ENCODE measurements at regions not wholly inside any gene's neighbourhood (a gene's known extent, or its start where the extent isn't known, plus 50 kb on each side); places are given as distances from the start of the nearest gene placed in this dataset.

DNA sequence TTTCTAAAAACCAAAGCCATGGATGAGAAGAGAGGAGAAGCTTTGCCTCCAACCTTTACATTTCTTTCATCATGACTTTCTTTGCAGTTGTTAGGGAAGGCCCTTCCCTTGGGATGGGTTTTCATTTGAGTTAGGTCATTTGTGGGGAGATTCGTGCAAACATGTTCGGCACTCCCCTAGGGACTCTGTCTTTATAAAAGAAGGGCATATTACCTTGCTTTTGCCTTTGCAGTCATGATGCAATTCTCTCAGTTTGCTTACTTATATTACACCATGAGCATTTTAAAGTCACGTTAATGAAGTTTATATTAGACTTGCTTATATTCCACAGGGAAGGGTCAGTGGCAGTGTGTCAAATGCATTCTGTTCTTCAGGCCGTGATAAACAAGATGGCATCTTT, 289.3 kb upstream of the WWC1 start:
- Mint-ChIP-seq H3K4me1 (no peaks in the 10 kb centered on the region), H3K27me3 (no peaks in the 10 kb centered on the region), H3K9me3 (peaks cover 3% of the 10 kb centered on the region in 2 donors), H3K36me3 (no peaks in the 10 kb centered on the region), H3K4me3 (no peak overlapping the region), H3K27ac (no peak overlapping the region)
- no peak for DNase-seq
- ATAC-seq (replicated peaks): no peak

DNA sequence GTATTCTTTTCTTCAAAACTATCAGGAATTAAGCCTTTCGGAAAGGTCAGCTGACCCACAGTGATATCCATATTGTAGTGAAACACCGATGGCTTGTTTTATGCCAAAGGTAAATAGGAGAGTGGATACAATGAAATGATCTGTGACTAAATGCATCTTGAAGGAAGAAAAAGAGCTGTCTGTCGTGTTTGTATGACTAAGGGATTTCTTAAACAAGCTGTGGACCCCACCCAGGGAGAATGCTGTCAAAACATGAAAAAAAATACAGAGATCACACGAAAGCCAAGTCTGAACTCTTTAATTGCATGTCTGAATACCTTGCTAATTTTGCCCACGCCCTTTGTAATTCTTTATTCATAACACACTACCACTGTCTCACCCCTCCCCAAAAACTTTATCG, 286.4 kb upstream of the WWC1 start:
- Mint-ChIP-seq H3K4me3 (no peak overlapping the region), H3K4me1 (no peaks in the 10 kb centered on the region), H3K9me3 (peaks cover 0 to 2% of the 10 kb centered on the region in 2 donors), H3K27ac (no peak overlapping the region), H3K36me3 (no peaks in the 10 kb centered on the region), H3K27me3 (no peaks in the 10 kb centered on the region)
- DNase-seq: no peak
- ATAC-seq (replicated peaks): no peak

DNA sequence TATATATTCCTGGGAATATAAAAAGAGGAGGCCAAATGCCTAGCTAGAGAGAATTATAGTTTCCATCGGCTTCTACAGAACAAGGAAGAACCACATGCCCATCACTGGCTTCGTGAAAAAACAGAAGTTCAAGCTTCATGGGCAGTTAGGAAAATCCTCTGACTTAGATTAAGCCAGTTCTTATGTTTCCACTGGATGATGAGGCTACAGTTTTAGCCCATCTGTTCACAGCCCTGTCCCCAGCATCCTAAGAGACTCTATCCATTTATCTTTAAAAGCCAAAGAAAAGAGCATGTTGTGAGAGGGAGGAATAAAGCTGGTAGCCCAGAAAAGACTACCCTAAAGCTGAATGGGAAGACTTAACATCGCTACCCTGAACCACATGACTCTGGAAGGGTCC, 285.5 kb upstream of the WWC1 start:
- H3K9me3 Mint-ChIP-seq: peaks cover 0 to 2% of the 10 kb centered on the region in 2 donors
- no peak for ATAC-seq (replicated peaks)
- no peak for DNase-seq
- H3K4me1 Mint-ChIP-seq: no peaks in the 10 kb centered on the region
- no peak overlapping the region for H3K27ac Mint-ChIP-seq
- no peaks in the 10 kb centered on the region for H3K36me3 Mint-ChIP-seq
- no peaks in the 10 kb centered on the region for H3K27me3 Mint-ChIP-seq
- no peak overlapping the region for H3K4me3 Mint-ChIP-seq

DNA sequence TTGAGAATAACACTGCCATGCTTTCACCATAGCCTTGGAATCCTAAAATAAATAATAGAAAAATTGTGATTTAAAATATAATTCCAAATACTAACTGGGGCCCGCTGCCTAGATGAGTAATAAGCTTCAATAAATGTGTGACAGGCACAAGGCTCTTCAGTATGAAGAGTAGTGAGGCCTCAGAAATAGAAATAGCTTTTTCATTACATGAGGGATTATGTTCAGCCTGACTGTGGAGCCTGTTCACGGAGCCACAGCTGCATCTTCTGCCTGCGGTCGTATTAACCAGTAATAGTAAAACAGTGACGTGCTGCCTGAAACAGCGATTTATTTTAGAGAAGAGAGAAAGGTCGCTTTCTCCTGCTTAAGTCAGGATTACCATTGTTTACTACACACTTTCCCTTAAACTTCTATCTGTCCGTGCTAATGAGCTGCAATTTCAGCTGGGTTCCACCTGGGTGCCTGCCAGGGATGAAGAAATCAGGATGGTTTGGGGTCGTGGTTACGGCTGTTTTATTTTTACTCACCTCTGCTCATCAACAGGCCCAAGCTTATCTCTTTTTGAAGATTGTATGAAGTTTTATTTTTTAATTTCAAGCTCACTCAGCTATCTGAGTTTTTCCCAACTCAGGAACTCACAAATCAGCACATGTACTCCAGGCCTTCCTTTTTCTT, 284.9 kb upstream of the WWC1 start:
- no peaks in the 10 kb centered on the region for H3K27me3 Mint-ChIP-seq
- ATAC-seq (replicated peaks): no peak

DNA sequence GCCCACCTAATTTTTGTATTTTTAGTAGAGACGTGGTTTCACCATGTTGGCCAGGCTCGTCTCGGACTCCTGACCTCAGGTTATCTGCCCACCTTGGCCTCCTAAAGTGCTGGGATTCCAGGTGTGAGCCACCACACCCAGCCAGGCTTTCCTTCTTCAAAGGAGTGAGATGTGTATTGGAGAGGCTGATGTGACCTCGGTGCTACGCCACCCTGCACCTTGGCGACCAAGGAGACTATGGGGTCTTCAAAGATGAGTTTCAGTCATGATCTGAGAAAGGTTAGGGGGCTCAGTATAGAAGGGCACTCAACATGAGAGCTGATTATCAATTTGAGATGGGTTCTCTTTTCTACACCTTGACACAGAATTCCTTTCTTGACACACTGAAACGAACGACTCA, 284.2 kb upstream of the WWC1 start:
- no peaks in the 10 kb centered on the region for H3K4me1 Mint-ChIP-seq
- ATAC-seq (replicated peaks) (no peak), DNase-seq (no peak)
- H3K27me3 Mint-ChIP-seq: no peaks in the 10 kb centered on the region
- no peak overlapping the region for H3K4me3 Mint-ChIP-seq
- H3K9me3 Mint-ChIP-seq: peaks cover 0 to 2% of the 10 kb centered on the region in 2 donors
- H3K36me3 Mint-ChIP-seq: no peaks in the 10 kb centered on the region
- H3K27ac Mint-ChIP-seq: no peak overlapping the region

More for the DNA sequence above, 284.9 kb upstream of the WWC1 start:
- Mint-ChIP-seq H3K27ac (no peak overlapping the region), H3K4me3 (no peak overlapping the region), H3K9me3 (peaks cover 0 to 2% of the 10 kb centered on the region in 2 donors), H3K36me3 (no peaks in the 10 kb centered on the region), H3K4me1 (no peaks in the 10 kb centered on the region)
- no peak for DNase-seq

DNA sequence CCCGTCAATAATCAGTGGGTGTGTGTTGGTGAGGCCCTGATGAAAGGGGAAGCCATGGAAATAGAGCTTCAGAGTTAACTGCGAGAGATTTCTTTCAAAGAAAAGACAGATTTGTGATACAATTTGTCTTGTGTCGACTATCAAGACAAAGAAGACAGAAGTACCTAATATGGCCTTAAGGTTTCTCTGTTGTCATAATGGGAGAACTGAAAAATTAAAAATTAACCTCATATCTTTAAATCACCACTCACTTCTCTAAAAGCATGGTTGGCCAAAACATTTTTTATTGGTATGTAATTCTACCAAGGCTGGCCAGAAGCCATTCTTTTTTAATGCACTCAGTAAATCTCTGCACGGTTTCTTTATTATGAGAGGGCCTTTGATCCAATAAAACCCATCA, 282.9 kb upstream of the WWC1 start:
- H3K4me1 Mint-ChIP-seq: no peaks in the 10 kb centered on the region
- H3K4me3 Mint-ChIP-seq: no peak overlapping the region
- no peak for DNase-seq
- H3K27ac Mint-ChIP-seq: no peak overlapping the region
- H3K9me3 Mint-ChIP-seq: peaks cover 0 to 2% of the 10 kb centered on the region in 2 donors
- H3K27me3 Mint-ChIP-seq: no peaks in the 10 kb centered on the region
- no peak for ATAC-seq (replicated peaks)
- no peaks in the 10 kb centered on the region for H3K36me3 Mint-ChIP-seq

DNA sequence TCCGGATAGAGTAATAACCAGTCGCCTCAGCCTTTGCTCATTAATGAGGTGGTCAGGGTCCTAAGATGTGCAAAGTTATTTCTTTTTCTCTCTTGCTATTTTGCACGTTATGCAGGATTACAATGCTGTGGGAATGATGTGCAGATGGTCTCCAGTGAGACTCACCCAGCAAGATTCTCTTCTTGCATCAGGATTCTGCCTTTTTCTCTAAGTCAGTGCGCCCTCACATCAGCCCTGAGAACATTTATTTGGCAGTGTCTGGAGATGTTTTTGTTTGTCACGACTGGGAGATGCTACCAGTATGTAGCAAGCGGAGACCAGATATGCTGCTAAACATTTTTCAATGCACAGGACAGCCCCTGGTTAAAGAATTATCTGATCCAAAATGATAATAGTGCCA, 280.3 kb upstream of the WWC1 start:
- Mint-ChIP-seq H3K27me3 (no peaks in the 10 kb centered on the region), H3K4me1 (no peaks in the 10 kb centered on the region), H3K36me3 (no peaks in the 10 kb centered on the region), H3K9me3 (peaks cover 0 to 2% of the 10 kb centered on the region in 2 donors), H3K4me3 (no peak overlapping the region), H3K27ac (no peak overlapping the region)
- ATAC-seq (replicated peaks) (no peak), DNase-seq (no peak)

DNA sequence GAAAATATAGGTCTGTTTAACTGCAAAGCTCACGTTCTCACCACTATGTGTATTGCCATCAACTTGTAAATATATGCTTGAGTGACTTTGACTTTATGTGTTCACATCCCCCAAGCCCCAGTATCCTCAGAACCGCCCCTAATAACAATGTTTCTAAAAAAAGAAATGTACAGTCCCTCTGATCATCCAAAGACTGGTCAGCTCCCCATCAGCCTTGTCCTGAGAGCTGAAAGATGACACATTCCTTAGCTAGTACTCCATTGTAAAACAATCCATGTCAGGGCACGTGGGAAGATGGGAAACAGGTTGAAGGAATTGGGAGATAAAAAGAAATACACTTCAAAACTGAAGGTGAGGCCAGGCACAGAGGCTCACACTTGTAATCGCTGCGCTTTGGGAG, 279.4 kb upstream of the WWC1 start:
- ATAC-seq (replicated peaks): no peak
- H3K27ac Mint-ChIP-seq: no peak overlapping the region

DNA sequence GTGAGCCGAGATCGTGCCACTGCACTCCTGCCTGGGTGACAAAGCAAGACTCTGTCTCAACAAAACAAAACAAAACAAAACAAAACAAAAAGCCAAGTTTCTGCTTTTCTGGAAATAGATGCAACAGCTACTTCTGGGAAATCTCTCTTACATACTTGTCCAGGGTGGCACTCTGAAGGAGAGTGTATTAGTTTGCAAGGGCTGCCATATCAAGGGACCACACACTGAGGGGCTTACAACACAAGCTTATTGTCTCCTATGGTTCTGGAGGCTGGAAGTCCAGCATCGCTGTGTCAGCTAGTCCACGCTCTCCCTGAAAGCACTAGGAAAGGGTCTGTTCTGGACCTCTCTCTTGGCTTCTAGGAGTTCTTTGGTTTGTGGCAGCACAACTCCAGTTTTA, 277.9 kb upstream of the WWC1 start:
- ATAC-seq (replicated peaks) (no peak), DNase-seq (no peak)
- no peaks in the 10 kb centered on the region for H3K9me3 Mint-ChIP-seq
- H3K4me1 Mint-ChIP-seq: no peaks in the 10 kb centered on the region
- no peaks in the 10 kb centered on the region for H3K36me3 Mint-ChIP-seq
- H3K27ac Mint-ChIP-seq: no peak overlapping the region
- H3K27me3 Mint-ChIP-seq: no peaks in the 10 kb centered on the region
- H3K4me3 Mint-ChIP-seq: no peak overlapping the region

More for the DNA sequence above, 279.4 kb upstream of the WWC1 start:
- Mint-ChIP-seq H3K36me3 (no peaks in the 10 kb centered on the region), H3K27me3 (no peaks in the 10 kb centered on the region), H3K4me1 (no peaks in the 10 kb centered on the region), H3K9me3 (peaks cover 0 to 2% of the 10 kb centered on the region in 2 donors), H3K4me3 (no peak overlapping the region)
- no peak for DNase-seq

DNA sequence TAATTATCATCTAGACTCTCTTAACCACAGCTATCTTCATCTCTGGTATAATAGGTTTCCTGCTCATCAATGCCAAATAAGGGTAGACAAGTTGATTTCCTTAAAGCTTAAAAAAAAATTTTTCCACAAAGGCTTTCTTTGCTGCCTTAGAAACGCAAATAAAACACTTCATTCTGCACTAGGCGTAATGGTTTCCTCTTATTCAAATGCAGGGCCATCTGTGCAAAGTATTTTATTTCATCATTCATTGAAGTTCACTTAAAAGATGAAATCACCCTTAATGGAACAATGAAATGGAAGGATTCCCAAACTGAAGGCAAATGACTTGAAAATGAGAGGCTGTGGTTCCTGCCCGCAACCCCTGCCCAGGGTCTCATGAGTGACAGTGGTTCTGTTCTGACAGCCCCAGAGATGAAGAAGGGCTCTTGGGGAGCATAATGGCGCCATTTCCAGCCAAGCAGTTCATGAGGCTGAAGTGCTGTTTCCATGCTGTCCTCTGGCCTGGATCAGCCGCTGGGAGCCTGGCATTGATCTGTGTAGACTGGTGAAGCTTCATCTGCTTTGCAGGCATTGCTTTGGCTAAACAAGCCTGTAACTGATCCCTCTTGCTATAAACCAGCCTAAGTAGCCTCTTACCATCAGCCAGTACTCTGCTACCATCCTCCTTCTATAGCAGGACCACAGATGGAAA, 276.9 kb upstream of the WWC1 start:
- H3K27ac Mint-ChIP-seq: no peak overlapping the region
- no peaks in the 10 kb centered on the region for H3K9me3 Mint-ChIP-seq
- H3K4me1 Mint-ChIP-seq: no peaks in the 10 kb centered on the region
- H3K4me3 Mint-ChIP-seq: no peak overlapping the region
- peaks cover 0 to 5% of the 10 kb centered on the region in 2 donors for H3K27me3 Mint-ChIP-seq
- H3K36me3 Mint-ChIP-seq: no peaks in the 10 kb centered on the region
- DNase-seq (no peak), ATAC-seq (replicated peaks) (peak in 1 of 2 donors; percentile 25)

DNA sequence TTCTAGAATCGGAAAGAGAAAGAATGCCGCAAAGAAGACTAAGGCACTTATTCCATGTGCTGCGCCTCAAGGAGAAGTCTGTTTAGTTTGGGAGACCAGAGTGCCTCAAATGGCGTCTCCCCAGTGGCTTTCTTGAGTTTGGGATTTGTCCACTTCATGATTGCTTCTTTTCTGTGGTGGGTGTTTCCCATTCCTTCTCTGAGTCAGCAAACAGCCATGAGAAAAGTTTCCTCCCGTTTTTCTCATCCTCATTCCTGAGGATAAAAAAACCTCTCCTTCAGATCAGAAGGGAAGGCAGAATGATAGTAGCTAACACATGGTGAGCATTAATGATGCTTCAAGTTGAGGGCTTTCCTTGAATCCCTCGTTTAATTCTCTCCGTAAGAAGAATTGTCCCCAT, 275.9 kb upstream of the WWC1 start:
- no peak for DNase-seq
- Mint-ChIP-seq H3K27me3 (peaks cover 0 to 5% of the 10 kb centered on the region in 2 donors), H3K9me3 (no peaks in the 10 kb centered on the region), H3K36me3 (no peaks in the 10 kb centered on the region), H3K4me1 (no peaks in the 10 kb centered on the region), H3K4me3 (no peak overlapping the region), H3K27ac (no peak overlapping the region)
- ATAC-seq (replicated peaks): no peak

DNA sequence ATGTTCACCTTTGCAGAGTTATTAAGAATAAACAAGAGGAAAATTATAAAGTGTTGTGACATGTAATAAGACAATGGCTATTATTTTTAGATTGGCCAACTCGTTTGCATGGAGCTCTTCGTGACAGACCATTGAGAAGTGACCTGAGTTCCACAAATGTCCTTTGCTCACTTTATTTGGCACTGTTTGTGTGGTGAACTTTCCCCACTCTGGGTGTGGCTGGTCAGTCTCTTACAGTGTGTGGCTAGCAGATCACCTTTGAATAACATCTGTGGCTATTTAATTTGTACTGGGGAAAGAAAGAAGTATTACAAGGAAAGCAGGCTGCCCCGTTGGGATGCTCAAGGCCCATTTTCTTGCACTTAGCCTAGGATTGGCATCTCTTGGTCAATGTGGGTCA, 274.1 kb upstream of the WWC1 start:
- ATAC-seq (replicated peaks) (no peak), DNase-seq (no peak)
- no peak overlapping the region for H3K4me3 Mint-ChIP-seq
- H3K27ac Mint-ChIP-seq: no peak overlapping the region
- H3K4me1 Mint-ChIP-seq: no peaks in the 10 kb centered on the region
- H3K27me3 Mint-ChIP-seq: peaks cover 0 to 5% of the 10 kb centered on the region in 2 donors
- H3K9me3 Mint-ChIP-seq: no peaks in the 10 kb centered on the region
- H3K36me3 Mint-ChIP-seq: no peaks in the 10 kb centered on the region

DNA sequence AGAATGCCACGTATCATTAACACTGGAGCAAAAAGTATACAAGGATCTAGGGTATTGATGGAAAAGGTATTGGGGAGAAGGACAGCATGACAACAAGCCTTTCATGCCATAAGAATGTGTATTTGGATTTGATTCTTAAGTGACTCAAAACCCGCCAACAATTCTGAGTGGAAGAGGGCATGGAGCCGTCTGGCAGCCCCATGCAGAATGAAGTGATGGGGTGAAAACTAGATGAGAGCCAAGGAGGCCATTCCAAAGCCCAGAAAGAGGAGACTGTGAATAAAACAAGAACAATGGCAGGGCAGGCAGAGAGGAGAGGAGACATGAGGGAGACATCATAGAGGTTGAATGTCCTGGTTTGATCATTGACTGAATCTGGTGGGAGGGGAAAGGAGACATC, 272.3 kb upstream of the WWC1 start:
- Mint-ChIP-seq H3K27ac (no peak overlapping the region), H3K4me3 (no peak overlapping the region), H3K36me3 (no peaks in the 10 kb centered on the region), H3K4me1 (no peaks in the 10 kb centered on the region), H3K27me3 (peaks cover 0 to 5% of the 10 kb centered on the region in 2 donors), H3K9me3 (no peaks in the 10 kb centered on the region)
- ATAC-seq (replicated peaks): no peak
- no peak for DNase-seq

DNA sequence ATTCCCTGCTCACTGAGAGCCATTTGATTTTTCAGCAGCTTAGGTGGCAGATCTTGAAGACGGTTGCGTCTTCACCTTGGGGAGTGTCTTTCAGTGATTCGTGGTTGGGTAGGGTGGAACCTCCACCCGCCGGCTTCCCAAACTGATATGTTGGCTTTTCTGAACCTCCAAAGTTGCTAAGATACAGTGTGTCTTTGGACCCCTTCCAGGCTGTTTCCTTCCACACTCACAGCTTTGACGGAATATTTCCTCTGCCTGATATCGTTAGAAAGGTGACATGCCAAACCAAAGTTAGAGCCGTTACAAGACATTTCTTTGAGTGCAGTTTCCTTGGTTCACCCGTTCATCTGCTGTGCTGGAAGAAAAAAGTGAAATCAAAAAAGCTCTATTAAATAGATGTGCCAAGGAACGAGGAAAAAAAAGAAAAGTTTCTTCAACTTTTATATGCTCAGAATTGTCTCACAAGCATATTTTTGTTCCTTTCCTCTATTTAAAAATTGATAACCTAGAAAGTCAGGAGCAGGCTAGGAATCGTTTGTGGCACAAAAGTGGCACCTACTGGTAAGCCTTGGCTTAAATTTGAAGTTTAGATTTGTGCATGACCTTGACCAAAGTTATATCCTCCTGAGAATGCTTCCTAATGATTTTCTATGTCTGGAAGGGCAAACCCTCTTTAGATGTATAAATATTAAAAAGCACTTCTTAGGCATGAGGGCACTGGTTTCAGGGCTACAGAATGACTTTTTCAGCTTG, 270.7 kb upstream of the WWC1 start:
- Mint-ChIP-seq H3K36me3 (no peaks in the 10 kb centered on the region), H3K9me3 (no peaks in the 10 kb centered on the region), H3K27ac (no peak overlapping the region), H3K4me3 (no peak overlapping the region), H3K4me1 (no peaks in the 10 kb centered on the region), H3K27me3 (peaks cover 0 to 5% of the 10 kb centered on the region in 2 donors)
- DNase-seq (no peak), ATAC-seq (replicated peaks) (no peak)

Data from stimulated activated naive B cell treated with anti-CD40 and anti-IgM and Interleukin-4, amounts not matched to agents 10 μg/mL and 1 μg/mL and 100 μg/mL, for 72 hours (primary cell).